GM12801 (cell line): ENCODE measurements at regions not wholly inside any gene's neighbourhood (a gene's known extent, or its start where the extent isn't known, plus 50 kb on each side); places are given as distances from the start of the nearest gene placed in this dataset.

Experiments
- CTCF ChIP-seq: IDR thresholded peaks from one replicate; pipeline ENCODE4 v1.5.1; 2011; ENCODE audit warnings: control low read depth; ENCODE audit not compliant: insufficient read length; ENCODE audit errors: extremely low read depth

- no peak for TF ChIP-seq CTCF
Observed at GRCh38 chr16:85374571-85374872, 238.6 kb upstream of the GSE1 start.

GRCh38 chr16:85375282-85375681 lies 237.8 kb upstream of the GSE1 start:
- TF ChIP-seq CTCF = no peak

GRCh38 chr16:85376292-85377095 lies 236.6 kb upstream of the GSE1 start:
- no peak for TF ChIP-seq CTCF

GRCh38 chr16:85377388-85378144 lies 235.6 kb upstream of the GSE1 start:
- TF ChIP-seq CTCF = no peak

- no peak for TF ChIP-seq CTCF
Observed at GRCh38 chr16:85378145-85379040, 234.7 kb upstream of the GSE1 start.

- no peak for TF ChIP-seq CTCF
Observed at GRCh38 chr16:85379041-85380001, 233.8 kb upstream of the GSE1 start.
